ENCODE measurements at regions not wholly inside any gene's neighbourhood (a gene's known extent, or its start where the extent isn't known, plus 50 kb on each side); places are given as distances from the start of the nearest gene placed in this dataset.

GRCh38 chr9:23552876-23553601 is 273.0 kb downstream of the ELAVL2 start:
- no peak for TF ChIP-seq CTCF (IDR thresholded peaks at IDR 0.05)
- no peak for TF ChIP-seq POLR2AphosphoS5 (IDR thresholded peaks at IDR 0.05; ENCODE audit: insufficient read depth in 1 of 2, low read depth in 1 of 2)
- no peak for TF ChIP-seq POLR2A (IDR thresholded peaks at IDR 0.05)

All from vagina (tissue), 2 donors.